Hepatocyte (in vitro differentiated cells): ENCODE measurements at regions not wholly inside any gene's neighbourhood (a gene's known extent, or its start where the extent isn't known, plus 50 kb on each side); places are given as distances from the start of the nearest gene placed in this dataset.

Source experiments
- EZH2 ChIP-seq: fragments of 200-600 bp; sonication (generic); IDR thresholded peaks from 2 replicates; pipeline ENCODE4 v1.6.1; 2016; ENCODE audit warnings: antibody characterized with exemption, mild to moderate bottlenecking, borderline replicate concordance
- TF ChIP-seq, protein P1 (sequence below): fragments of 200-600 bp; sonication (generic); IDR thresholded peaks from 2 replicates; pipeline ENCODE4 v1.5.1; 2016; ENCODE audit warnings: antibody characterized with exemption, mild to moderate bottlenecking; ENCODE audit not compliant: poor library complexity

DNA sequence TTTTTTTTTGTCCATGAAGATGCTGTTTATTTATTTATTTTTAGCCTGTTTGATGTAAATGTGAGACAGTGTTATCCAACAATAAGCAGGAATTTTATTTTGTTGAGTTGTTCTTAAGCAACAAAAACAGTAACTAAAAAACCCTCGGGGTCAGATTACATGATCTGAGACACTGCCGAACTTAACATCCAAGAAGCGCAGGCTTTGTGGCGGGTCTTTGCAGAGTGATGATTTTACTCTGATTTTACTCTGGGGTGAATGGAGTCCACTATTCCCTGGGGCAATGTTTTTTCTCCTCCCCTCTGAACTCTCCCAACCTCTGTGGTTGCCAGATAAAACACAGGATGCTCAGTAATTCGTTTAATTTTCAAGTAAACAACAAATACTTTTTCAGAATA is 450.1 kb upstream of the B3GAT1 start:
- TF ChIP-seq, protein P1, sequence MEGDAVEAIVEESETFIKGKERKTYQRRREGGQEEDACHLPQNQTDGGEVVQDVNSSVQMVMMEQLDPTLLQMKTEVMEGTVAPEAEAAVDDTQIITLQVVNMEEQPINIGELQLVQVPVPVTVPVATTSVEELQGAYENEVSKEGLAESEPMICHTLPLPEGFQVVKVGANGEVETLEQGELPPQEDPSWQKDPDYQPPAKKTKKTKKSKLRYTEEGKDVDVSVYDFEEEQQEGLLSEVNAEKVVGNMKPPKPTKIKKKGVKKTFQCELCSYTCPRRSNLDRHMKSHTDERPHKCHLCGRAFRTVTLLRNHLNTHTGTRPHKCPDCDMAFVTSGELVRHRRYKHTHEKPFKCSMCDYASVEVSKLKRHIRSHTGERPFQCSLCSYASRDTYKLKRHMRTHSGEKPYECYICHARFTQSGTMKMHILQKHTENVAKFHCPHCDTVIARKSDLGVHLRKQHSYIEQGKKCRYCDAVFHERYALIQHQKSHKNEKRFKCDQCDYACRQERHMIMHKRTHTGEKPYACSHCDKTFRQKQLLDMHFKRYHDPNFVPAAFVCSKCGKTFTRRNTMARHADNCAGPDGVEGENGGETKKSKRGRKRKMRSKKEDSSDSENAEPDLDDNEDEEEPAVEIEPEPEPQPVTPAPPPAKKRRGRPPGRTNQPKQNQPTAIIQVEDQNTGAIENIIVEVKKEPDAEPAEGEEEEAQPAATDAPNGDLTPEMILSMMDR, result no peak
- no peak for TF ChIP-seq EZH2
